K562 (cell line): ENCODE measurements at regions not wholly inside any gene's neighbourhood (a gene's known extent, or its start where the extent isn't known, plus 50 kb on each side); places are given as distances from the start of the nearest gene placed in this dataset.

ENCODE experiments used
- ATAC-seq: fragments of 200-7000 bp; cut with Tn5 transposase; 3 replicates; pipeline ENCODE4 v1.9.1; 2020; ENCODE audit warnings: moderate library complexity
- BruUV-seq: library from RNA; stranded (reverse); fragments of 400-500 nt; replicated peaks from 2 replicates; lab custom pipeline; 2021; lab: Mats Ljungman, UMichigan
- CTCF ChIA-PET: fragments of 300-600 bp; formaldehyde crosslinking; extraction: SDS; loops from one replicate; lab custom pipeline; 2021; ENCODE audit warnings: low intra/inter-chr PET ratio; lab: Yijun Ruan, JAX
- POLR2A ChIA-PET: fragments of 300-600, 350-650 bp; sonication (Branson Sonifier 250); formaldehyde crosslinking; extraction: SDS; loops from one replicate; lab custom pipeline; 2021; ENCODE audit warnings: antibody characterized with exemption, inconsistent platforms; lab: Yijun Ruan, JAX
- DNase-seq, 4 experiments: peaks; one replicate each; pipeline versions ENCODE4 v3.0.0 to v3.0.0-alpha.2; 2011 to 2018; ENCODE audit warnings: low spot score in 3 of 4, mixed read lengths in 3 of 4; ENCODE audit errors: extremely low read depth in 1 of 4
- FAIRE-seq: peaks from 2 replicates; lab custom pipeline; 2011; peaks lifted over from hg19 to GRCh38; lab: Jason Lieb, UNC
- H2AFZ ChIP-seq: 2 replicates; pipeline ENCODE4 v1.6.0; 2011; ENCODE audit warnings: low read depth, low read length, control low read depth, inconsistent platforms
- H3K27ac ChIP-seq: fragments of 200-600 bp; 3 replicates; pipeline ENCODE4 v1.8.0; 2011; ENCODE audit warnings: low read depth, mild to moderate bottlenecking, control low read depth, inconsistent platforms, low read length, moderate library complexity, mixed read lengths; ENCODE audit errors: extremely low read depth
- H3K27me3 ChIP-seq, 2 experiments: fragments of 300-600 bp in 1 of 2; 2 replicates in 1 of 2; 3 replicates in 1 of 2; pipeline versions ENCODE4 v1.6.0 to v1.8.0; 2011; ENCODE audit warnings: inconsistent platforms in 2 of 2, low read length in 2 of 2, mild to moderate bottlenecking in 1 of 2, mixed read lengths in 1 of 2, moderate library complexity in 1 of 2; ENCODE audit not compliant: control insufficient read depth in 2 of 2, insufficient read depth in 2 of 2
- H3K36me3 ChIP-seq: fragments of 300-600 bp; 3 replicates; pipeline ENCODE4 v1.8.0; 2011; ENCODE audit warnings: mild to moderate bottlenecking, low read length, inconsistent platforms; ENCODE audit not compliant: control insufficient read depth, insufficient read depth
- H3K4me1 ChIP-seq, 2 experiments: fragments of 200-600 bp in 1 of 2; replicated peaks in 1 of 2; 2 replicates in 1 of 2; 3 replicates in 1 of 2; pipeline versions ENCODE4 v1.5.1 to v1.8.0; 2011; ENCODE audit warnings: inconsistent platforms in 2 of 2, low read length in 2 of 2, mild to moderate bottlenecking in 1 of 2, mixed read lengths in 1 of 2, moderate library complexity in 1 of 2; ENCODE audit not compliant: control insufficient read depth in 2 of 2, insufficient read depth in 2 of 2
- H3K4me2 ChIP-seq: 2 replicates; pipeline ENCODE4 v1.6.1; 2011; ENCODE audit warnings: low read length, control low read depth, inconsistent platforms, mixed read lengths; ENCODE audit not compliant: insufficient read depth
- H3K4me3 ChIP-seq: fragments of 200-600 bp; sonication (generic), shearing (Covaris generic); 2 replicates; pipeline ENCODE4 v1.5.1; 2016; ENCODE audit warnings: control low read depth, inconsistent platforms
- H3K79me2 ChIP-seq: fragments of 200-600 bp; 3 replicates; pipeline ENCODE4 v1.8.0; 2011; ENCODE audit warnings: low read length, inconsistent platforms; ENCODE audit not compliant: control insufficient read depth, insufficient read depth
- H3K9ac ChIP-seq, 2 experiments: 2 replicates each; pipeline versions ENCODE4 v1.6.0 to v1.6.1; 2011; ENCODE audit warnings: low read depth in 2 of 2, low read length in 2 of 2, control low read depth in 1 of 2, inconsistent platforms in 1 of 2, mild to moderate bottlenecking in 1 of 2, mixed read lengths in 1 of 2; ENCODE audit not compliant: insufficient read depth in 1 of 2
- H3K9me1 ChIP-seq: one replicate; pipeline ENCODE4 v1.6.0; 2011; ENCODE audit warnings: inconsistent platforms, mild to moderate bottlenecking, low read length, moderate library complexity; ENCODE audit not compliant: control insufficient read depth, insufficient read depth
- H3K9me3 ChIP-seq: replicated peaks from 2 replicates; pipeline ENCODE4 v1.5.1; 2011; ENCODE audit warnings: low read depth, low read length, inconsistent platforms; ENCODE audit not compliant: control insufficient read depth, insufficient read depth
- H4K20me1 ChIP-seq: replicated peaks from 2 replicates; pipeline ENCODE4 v1.6.1; 2011; ENCODE audit warnings: low read length, inconsistent platforms, mixed read lengths; ENCODE audit not compliant: control insufficient read depth, insufficient read depth
- CAMTA2 ChIP-seq: fragments of 250-450 bp; sonication (Bioruptor Pico); conservative IDR thresholded peaks from 2 replicates; pipeline ENCODE4 v1.5.1; 2022
- FOXA1 ChIP-seq: fragments of 450-650 bp; IDR thresholded peaks from 2 replicates; pipeline ENCODE4 v1.6.1; 2016; ENCODE audit warnings: mild to moderate bottlenecking, borderline replicate concordance
- GMEB1 ChIP-seq: fragments of 250-450 bp; sonication (Bioruptor Pico); IDR thresholded peaks from 2 replicates; pipeline ENCODE4 v1.4.0; 2020; ENCODE audit warnings: mild to moderate bottlenecking
- HNRNPL ChIP-seq: fragments of 200-400 bp; formaldehyde crosslinking; IDR thresholded peaks from 2 replicates; pipeline ENCODE4 v1.6.1; 2017; ENCODE audit warnings: low read depth, mild to moderate bottlenecking, low read length
- LCOR ChIP-seq: sonication (generic); formaldehyde crosslinking; IDR thresholded peaks from 2 replicates; pipeline ENCODE4 v1.8.0; 2022; ENCODE audit warnings: mild to moderate bottlenecking, missing genetic modification reagents
- MITF ChIP-seq: IDR thresholded peaks from 2 replicates; pipeline ENCODE4 v1.6.1; 2014; ENCODE audit warnings: antibody characterized with exemption
- SMAD3 ChIP-seq: fragments of 450-650 bp; formaldehyde crosslinking; conservative IDR thresholded peaks from 2 replicates; pipeline ENCODE4 v1.4.0; 2020; ENCODE audit warnings: mild to moderate bottlenecking
- SNIP1 ChIP-seq: fragments of 450-650 bp; IDR thresholded peaks from 2 replicates; pipeline ENCODE4 v1.7.1; 2017; ENCODE audit warnings: low read depth, mild to moderate bottlenecking
- ZNF121 ChIP-seq: sonication (generic); formaldehyde crosslinking; conservative IDR thresholded peaks from 2 replicates; pipeline ENCODE4 v1.8.0; 2022; ENCODE audit warnings: missing genetic modification reagents
- ZNF551 ChIP-seq: fragments of 250-450 bp; sonication (Bioruptor Pico); IDR thresholded peaks from 2 replicates; pipeline ENCODE4 v1.5.0; 2021; ENCODE audit warnings: mild to moderate bottlenecking, moderate library complexity
- WGBS: fragments of 100-300 bp; shearing (Covaris generic); methylation state at CpG from one replicate; pipeline ENCODE4 v1.1.6; 2016; ENCODE audit warnings: low coverage, mixed read lengths; ENCODE audit not compliant: insufficient coverage; ENCODE audit errors: missing lambda C conversion rate; 5-methylcytosine and 5-hydroxymethylcytosine counted together
- in situ Hi-C: fragments of 300-500 bp; cut with MboI; formaldehyde crosslinking; loops from 4 replicates; pipeline ENCODE4 v1.15.0; 2018; ENCODE audit warnings: inconsistent platforms, mixed read lengths
- intact Hi-C: fragments of 100-400 bp; cut with micrococcal nuclease; formaldehyde crosslinking; loops from 2 replicates; pipeline ENCODE4 v1.14.2; 2022
- TF ChIP-seq, protein P1 (sequence below): conservative IDR thresholded peaks from 2 replicates; pipeline ENCODE4 v1.6.1; 2011; ENCODE audit warnings: low read depth, mild to moderate bottlenecking, low read length; ENCODE audit not compliant: control insufficient read depth

DNA sequence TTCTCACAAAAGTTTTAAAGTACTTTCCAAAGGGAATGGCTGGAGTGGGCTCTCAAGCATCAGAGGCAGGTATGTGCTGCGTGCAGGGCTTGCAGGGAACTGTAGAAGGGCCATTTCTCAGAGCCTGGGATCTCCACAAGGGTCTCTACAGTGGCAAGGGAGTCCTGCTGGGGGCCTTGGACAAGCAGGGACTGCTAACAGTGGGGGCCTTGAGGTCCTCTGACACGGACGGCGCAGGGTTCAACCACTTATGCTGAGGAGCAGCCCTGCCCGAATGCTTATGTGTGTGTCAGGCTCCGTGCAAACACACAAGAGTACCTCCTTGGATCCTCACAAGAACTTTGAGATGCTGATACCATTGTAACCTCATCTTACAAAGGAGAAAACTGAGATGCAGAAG, 342.1 kb upstream of the COBL start:
- intact Hi-C loops = no loop called here
- ATAC-seq (no peak), FAIRE-seq (no peak), DNase-seq (no peak)
- H3K4me1 ChIP-seq = no peaks in the 10 kb centered on the region
- no TSS peak for BruUV-seq
- no peak overlapping the region for H3K27ac ChIP-seq
- H2AFZ ChIP-seq = no peak overlapping the region
- H3K9ac ChIP-seq = no peak overlapping the region
- no peak for TF ChIP-seq GMEB1 (CRISPR knock-in tag)
- no peak for TF ChIP-seq HNRNPL
- no peak for TF ChIP-seq SNIP1
- TF ChIP-seq LCOR (CRISPR knock-in tag) = no peak
- TF ChIP-seq MITF = no peak
- TF ChIP-seq ZNF551 (CRISPR knock-in tag) = no peak
- TF ChIP-seq, protein P1, sequence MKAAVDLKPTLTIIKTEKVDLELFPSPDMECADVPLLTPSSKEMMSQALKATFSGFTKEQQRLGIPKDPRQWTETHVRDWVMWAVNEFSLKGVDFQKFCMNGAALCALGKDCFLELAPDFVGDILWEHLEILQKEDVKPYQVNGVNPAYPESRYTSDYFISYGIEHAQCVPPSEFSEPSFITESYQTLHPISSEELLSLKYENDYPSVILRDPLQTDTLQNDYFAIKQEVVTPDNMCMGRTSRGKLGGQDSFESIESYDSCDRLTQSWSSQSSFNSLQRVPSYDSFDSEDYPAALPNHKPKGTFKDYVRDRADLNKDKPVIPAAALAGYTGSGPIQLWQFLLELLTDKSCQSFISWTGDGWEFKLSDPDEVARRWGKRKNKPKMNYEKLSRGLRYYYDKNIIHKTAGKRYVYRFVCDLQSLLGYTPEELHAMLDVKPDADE = no peak
- no peak for TF ChIP-seq CAMTA2 (CRISPR knock-in tag)
- no peak for TF ChIP-seq SMAD3
- no peak for TF ChIP-seq FOXA1
- no peak for TF ChIP-seq ZNF121 (CRISPR knock-in tag)
- no peaks in the 10 kb centered on the region for H4K20me1 ChIP-seq
- 0% methylated on average over 6 of the region's 6 CpGs for WGBS
- ChIA-PET CTCF (no interaction called here), POLR2A (no interaction called here)
- no peaks in the 10 kb centered on the region for H3K36me3 ChIP-seq
- H3K79me2 ChIP-seq = no peaks in the 10 kb centered on the region
- H3K4me3 ChIP-seq = no peak overlapping the region
- in situ Hi-C loops = no loop called here
- H3K27me3 ChIP-seq = no peaks in the 10 kb centered on the region; a peak in 1 of 5 replicates
- no peaks in the 10 kb centered on the region for H3K9me3 ChIP-seq
- no peaks in the 10 kb centered on the region for H3K9me1 ChIP-seq
- no peak overlapping the region for H3K4me2 ChIP-seq
